NCI-H1092 treated with DMSO at 0.1 percent for 48 hours (cell line): ENCODE measurements at regions not wholly inside any gene's neighbourhood (a gene's known extent, or its start where the extent isn't known, plus 50 kb on each side); places are given as distances from the start of the nearest gene placed in this dataset.
"Not testable (repeated sequence)": the region's sequence is repeated elsewhere in the genome, so short reads cannot be mapped to it uniquely, and the experiment has no call there.

ENCODE experiments used
- DNase-seq: peaks from one replicate; lab custom pipeline; 2025; lab: John Stamatoyannopoulos, UW

DNA sequence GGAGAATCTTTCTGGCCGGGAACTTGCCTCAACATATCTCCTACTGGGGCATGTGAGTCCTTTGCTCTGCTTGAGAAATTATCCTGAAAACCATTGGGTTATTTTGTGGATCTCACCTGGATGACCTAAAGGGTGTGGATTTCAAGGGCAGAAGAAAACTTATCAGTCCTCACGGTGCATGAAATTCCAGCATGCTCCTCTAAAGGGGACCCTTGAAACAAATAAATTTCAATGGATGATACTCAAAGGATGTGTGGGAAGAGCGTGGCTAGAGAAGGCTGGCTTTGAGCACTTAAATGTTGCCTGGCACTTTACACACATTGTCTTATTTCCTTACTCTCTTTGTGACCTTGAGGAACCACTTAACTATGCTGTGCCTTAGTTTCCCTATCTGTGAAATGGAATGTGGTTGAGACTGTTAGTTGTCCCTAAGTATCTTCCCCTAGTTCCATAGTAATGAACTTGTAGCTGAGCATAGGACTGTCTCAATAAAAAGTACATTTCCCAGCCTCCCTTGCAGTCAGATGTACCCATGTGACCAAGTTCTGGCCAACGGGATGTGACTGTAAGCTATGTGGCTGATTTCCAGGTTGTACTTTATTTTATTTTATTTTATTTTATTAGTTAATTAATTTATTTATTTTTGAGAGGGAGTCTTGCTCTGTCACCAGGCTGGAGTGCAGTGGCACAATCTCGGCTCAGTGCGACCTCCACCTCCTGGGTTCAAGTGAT lies 81.9 kb upstream of the PTPN1 start:
- DNase-seq, result no peak

DNA sequence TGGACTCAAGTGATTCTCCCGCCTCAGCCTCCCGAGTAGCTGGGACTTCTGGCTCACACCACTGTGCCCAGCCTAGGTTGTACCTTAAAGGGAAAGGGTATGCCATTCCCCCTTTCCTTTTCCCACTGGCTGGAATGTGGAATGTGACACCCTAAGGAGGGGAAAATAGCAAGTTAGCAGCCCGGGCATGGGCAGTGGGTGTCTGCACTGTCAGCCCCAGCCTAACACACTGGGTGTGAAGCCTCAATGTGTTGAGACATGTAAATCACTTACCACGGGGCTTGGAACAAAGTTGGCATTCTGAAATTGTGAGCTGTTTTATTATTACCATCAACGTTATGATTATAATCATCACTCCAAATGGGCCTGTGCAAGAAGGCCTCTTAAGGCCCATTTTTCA lies 80.8 kb upstream of the PTPN1 start:
- no peak for DNase-seq

DNA sequence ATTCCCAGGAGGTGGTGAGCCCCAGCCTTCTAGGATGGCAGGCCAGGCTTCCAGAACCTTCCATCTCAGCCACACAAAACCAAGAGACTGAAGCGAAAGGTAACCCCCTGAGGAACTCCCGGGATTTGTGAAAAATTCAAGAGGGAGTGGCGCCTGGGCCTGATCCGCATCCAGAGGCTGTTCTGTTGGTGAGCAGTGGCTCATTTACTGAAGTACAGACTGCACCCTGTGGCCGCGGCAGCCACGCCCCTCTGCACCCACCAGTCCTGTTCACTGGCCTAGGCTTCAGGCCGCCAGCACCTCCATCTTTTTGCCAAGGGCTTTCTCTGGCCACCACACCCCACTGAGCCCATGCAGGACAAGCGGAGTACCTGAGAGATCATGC lies 79.1 kb upstream of the PTPN1 start:
- no peak for DNase-seq

DNA sequence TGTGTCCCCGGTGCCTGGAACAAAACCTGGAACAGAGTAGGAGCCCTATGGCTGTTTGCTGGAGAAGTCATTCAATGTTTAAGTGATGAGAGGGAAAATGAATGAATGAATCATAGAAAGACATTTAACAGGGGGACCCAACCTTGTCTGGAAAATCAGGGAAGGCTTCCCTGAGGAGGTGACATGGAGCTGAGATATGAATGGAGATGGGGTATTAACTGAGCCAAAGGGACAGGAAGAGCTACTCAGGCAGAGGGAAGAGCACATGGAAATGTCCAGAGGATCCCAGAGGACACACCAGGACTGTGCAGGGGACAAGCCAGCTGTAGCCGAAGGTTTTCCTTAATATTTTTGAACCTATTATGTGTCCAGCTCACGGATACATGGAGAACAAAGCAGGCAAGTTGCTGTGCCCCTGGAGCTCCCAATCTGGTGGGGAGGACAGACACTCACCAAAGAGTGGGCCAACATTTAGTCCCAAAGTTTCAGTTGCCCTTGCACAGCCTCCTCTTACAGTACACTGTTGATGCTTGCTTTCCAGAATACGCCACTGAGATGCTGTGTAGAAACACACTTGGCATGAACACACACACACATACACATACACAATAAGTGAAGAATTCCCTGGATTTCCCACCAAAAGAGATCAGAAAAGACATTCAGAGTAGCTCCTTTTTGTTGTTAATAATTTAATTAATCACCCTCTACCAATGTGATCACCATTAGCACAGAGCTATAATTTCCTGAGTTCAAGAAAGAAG lies 77.0 kb upstream of the PTPN1 start:
- no peak for DNase-seq

DNA sequence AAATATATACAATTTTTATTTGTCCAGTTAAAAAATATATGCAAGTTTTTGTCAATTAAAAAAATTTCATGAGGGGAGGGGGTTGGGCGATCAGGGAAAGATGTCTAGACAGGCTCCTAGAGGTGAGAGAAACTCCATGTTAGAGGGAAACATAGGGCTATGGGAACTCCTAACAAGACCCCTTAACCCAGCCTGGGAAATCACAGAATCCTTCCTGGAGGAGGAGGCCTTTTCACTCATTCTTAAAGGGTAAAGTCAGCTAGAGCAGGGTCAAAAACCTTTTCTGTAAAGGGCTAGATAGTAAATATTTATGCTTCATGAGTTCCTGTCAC lies 75.9 kb upstream of the PTPN1 start:
- no peak for DNase-seq

DNA sequence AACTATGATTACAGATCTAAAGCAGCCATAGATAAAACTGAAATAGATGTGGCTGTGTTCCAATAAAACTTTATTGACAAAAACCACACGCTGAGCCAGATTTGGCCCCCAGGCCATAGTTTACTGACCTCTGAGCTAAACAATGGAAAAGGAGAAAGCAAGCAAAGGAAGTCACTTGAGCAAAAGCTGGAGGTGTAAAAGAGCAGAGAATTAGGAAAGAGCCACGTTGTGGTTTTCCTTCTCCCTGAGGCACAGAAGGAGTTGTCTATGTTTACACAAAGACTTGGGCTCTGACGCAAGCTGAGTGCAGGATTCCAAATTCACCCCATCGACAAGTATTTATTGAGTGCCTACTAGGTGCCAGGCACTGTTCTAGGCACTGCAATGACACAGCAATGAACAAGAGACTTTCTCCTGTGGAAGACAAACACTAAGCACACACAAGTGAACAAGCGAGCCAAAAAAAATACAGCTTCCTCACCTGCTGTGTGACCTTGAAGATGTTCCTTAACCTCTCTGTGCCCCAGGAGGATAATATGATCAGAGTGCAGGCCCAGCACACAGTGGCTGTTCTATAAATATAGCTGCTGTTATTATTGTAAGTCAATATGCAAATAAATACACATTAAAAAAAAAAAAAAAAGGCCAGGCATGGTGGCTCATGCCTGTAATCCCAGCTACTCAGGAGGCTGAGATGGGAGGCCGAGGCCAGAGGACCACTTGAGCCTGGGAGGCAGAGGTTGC lies 75.4 kb upstream of the PTPN1 start:
- DNase-seq, result no peak

DNA sequence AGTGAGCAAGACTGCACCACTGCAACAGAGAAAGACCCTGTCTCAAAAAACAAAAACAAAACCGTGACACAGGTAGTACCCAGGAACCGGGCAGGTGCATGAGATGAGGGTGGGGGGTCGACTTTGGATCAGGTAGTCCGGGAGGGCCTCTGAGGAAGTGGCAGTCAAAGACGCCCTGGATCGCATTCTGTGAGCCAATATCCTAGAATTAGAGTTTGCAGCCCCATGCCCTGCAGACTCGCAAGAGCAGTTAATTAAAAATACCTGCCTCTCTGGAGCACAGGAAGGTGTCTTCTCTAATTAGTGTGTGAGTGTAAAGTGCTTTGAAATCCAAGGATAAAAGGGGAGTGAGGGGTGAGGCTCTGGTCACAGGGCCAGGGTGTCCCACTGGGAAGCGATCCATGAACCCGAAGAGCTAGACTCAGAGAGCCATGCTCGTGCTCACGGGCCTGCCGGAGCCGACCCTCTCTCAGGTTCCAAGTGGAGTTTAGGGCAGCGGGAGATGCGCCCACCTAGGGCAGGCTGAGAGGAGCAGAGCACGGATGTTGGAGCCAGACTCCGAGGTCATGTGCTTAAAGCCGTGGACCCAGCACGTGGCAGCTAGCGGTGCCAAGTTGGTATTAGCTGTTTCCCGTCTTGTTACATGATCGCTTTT lies 74.7 kb upstream of the PTPN1 start:
- no peak for DNase-seq

DNA sequence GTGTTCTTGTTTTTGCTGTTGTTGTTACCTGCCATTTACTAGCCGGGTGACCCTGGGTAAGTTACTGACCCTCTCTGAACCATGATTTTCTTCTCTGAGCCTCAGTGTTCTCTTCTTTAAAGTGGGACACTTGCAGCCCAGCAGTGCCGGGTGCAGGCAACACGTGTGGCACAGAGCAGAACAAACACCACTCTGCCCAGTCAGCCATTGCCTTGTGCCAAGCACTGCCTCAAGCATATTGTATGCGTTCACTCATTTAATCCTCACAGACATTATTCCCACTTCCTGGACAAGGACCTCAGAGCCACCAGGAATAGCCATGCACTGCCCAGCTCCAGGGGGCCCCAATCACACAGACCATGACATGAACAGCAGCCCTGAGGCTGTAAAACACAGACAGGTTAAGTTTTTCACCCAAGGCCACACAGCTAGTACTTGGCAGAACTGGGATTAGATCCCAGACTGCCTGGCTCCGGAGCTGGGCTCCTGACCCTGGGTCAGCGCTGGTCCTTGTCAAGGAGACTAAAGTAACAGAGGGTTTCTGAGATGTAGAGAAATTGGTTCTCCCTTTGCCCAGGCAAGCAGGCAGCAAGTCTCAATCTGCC lies 74.0 kb upstream of the PTPN1 start:
- no peak for DNase-seq

DNA sequence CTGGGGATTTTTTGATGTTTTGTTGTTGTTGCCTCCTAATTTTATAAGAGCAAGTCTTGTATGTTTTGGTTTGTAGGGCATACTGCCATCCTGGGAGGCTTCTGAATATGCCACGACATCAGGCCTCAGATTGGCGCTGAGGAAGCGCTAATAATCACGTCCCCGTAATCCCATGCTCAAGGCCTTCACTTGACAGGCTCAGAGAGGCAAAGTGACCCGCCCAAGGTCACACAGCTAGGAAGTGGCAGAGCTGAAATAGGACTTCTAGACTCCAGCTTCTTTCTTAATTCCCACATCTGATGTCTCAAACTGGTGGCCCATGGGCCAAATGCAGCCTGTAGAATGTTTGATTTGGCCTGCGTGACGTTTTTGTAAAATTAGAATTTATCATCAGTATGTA lies 73.5 kb upstream of the PTPN1 start:
- no peak for DNase-seq

DNA sequence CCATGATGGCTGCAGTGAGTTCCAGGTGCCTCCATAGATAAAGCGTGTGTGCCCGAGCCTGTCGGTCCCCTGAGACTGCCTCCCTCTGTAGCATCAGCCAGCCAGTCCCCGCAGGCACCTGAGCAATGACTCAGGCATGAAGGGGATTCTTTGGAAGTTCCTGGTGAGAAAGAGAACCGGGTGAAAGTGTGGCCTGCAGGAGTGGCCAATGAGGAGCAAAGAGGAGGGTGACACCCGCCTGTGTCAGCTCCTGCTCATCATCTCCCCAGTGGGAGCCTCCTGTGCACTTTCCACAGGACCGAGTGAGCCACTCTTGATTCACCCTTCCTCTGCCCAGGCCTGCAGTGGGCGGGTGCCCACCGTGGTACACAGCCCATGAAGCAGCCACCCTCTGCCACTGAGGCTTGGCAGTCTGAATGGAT lies 71.2 kb upstream of the PTPN1 start:
- no peak for DNase-seq

DNA sequence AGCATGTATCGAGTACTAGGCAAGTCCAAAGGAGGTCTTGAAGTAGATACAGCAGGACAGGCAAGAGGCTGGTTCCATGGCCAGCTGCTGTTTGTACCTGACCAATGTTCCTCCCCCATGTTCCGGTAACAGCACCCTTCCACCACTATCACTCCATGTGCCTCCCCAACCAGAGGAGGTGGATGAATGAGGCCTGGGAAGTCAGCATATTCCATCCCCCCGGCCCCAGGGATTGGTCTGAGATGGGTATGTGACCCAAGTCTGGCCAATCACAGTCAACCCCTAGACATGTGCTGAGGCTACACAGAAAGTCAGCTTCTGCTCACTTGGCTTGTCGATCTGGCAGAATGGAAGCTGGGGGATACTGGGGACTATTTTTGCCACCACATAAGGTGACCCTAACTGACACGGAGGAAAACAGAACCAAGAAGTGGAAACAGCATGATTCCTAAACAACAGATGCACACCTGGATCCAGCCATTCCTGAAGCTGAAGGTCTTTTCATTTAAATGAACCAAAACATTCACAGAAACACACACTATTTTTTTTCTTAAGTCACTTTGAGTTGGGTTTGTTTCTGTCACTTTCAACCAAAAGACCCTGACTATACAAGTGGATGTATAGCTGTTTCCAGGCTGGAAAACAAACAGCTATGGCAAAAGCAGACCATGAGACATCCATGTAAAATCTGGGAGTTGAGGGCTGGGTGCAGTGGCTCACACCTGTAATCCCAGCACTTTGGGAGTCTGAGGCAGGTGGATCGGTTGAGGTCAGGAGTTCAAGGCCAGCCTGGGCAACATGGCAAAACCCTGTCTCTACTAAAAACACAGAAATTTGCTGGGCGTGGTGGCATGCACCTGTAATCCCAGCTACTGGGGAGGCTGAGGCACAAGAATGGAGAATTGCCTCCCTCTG lies 70.4 kb upstream of the PTPN1 start:
- DNase-seq, result no peak

DNA sequence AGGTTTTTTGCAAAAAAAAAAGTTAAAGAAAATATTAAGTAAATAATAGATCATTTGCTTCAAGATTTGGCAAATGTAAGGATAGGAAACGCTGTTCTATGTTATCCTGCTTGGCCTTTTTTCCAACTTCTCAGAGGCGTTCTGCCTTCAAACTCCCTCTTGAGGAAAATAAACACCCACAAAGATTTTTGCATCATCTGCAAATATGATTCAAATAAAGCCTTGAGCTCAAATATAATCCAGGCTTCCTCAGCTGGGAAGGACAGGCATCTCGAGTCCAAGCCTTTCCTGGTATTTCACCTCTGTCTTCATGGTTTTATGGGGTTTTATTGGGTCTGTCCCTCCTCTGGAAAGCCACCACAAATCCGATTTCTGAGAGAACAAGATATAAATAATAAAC lies 67.7 kb upstream of the PTPN1 start:
- no peak for DNase-seq

DNA sequence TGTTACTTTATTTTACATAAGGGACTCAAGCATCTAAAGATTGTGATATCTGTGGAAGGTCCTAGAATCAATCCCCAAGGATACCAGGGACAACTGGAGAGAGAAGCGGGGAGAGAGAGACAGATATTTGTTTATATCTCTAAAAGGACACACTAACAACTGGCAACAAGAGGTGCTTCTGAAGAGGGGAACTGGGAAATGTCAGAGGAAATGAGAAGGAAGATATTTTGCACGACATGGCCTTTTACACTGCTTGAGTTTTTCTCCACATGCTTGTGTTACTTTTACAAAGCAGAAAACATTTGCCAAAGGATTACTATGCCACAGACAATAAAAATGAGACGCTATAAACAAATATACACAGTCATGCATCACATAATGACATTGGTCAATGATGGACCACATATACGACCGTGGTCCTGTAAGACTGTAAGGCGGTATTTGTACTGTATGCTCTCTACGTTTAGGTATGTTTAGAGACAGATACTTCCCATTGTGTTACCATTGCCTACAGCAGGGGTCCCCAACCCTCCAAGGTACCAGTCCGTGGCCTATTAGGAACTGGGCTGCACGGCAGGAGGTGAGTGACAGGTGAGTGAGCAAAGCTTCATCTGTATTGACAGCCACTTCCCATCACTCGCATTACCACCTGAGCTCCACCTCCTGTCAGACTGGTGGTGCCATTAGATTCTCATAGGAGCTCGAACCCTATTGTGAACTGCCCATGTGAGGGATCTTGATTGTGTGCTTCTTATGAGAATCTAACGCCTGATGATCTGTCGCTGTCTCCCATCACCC lies 64.6 kb upstream of the PTPN1 start:
- no peak for DNase-seq

DNA sequence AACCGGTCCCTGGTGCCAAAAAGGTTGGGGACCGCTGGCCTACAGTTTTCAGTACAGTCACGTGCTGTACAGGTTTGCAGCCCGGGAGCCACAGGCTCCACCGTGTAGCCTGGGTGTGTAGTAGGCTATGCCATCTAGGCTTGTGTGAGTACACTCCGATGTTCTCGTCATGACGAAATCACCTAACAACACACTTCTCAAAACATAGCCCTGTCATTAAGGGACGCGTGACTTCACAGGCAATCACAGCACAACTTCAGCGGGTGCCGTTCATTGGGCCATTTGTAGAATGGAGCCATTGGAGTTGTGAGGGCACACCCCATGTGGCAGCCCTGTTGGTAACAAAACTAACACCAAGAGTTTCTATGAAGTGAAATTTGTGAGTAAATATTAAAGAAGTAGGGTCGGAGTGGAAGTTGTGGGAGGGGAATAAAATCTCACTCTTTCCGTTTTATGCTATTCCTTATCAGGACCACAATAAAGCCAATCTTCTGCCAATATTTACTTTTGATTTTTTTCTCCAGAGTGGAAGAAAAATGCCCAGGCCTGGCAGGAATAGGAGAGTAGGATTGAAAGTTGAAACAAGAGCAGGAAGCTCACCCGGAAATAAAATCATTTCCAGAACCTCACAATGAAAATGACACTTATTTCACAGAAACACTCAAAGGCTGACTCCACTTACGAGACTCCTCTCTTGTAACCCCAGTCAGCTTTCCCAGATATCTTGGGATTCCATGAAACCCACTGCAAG lies 63.7 kb upstream of the PTPN1 start:
- DNase-seq, result no peak

DNA sequence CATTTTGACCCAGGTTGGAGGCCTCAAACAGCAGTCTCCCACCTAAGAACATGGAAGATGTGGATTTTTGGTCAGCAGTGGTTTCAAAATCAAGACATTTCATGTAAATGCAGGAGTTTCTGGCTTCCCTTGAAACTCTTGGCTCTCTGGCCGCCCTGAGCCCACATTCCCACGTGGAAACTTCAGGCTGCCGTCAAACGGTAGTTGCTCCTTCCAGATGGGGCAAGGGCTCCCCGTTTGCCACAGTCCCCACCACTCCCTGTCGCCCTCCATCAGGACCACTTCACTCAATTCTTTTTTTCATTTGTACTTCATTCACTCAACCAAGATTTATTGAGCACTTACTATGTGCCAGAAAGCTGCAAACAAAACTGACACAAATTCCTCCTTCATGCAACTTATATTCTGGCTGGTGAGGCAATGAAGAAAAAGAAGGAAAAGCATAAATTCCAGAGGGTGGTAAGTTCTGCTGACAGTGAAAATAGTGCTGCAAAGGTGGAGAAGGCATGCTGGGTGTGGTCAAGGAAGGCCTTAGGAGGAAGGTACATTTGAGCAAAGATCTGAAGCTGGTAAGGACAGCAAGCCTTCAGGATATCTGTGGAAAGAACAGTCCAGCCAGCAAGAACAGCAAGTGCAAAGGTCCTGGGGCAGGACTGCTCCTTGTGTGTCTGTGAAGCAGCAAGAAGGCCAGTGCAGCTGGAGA lies 62.9 kb upstream of the PTPN1 start:
- DNase-seq, result no peak

DNA sequence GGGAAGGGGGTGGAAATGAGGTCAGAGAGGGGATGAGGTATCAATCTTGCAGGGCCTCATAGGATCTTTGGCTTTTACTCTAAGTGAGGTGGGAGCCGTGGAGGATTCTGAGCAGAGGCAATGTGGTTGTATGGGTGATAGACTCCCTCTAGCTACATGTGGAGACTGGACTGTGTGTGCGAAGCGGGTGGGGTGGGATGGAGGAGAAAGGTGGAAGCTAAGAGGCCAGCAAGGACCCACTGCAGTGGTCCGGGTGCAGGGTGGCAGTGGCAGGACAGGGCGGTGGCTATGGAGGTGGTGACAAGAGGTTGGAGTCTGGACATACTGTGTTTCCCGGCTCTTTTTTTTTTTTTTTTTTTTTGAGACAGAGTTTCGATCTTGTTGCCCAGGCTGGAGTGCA lies 62.4 kb upstream of the PTPN1 start:
- no peak for DNase-seq

DNA sequence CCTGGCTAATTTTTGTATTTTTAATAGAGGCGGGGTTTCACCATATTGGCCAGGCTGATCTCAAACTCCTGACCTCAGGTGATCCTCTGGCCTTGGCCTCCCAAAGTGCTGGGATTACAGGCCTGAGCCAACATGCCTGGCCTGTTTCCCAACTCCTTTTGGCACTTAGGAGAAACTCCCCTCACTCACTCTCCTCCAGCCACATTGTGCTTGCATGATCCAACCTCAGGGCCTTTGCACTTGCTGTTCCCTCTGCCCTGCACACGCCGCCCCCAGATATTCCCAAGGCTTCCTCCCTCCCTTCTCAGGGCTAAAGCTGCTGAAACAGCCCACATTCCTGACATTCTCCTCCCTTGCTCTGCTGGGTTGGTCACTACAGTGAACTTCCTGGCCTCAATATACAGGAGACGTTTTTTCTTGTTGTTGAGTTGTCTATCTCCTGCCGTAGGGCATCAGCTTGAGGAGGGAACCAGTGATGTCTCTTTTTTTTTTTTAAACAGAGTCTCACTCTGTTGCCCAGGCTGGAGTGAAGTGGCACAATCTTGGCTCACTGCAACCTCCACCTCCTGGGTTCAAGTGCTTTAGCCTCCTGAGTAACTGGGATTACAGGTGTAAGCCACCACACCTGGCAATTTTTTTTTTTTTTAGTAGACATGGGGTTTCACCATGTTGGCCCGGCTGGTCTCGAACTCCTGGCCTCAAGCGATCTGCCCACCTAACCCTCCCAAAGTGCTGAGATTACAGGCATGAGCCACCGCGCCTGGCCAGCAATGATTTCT lies 61.4 kb upstream of the PTPN1 start:
- not testable (repeated sequence) for DNase-seq
